ENCODE measurements at regions not wholly inside any gene's neighbourhood (a gene's known extent, or its start where the extent isn't known, plus 50 kb on each side); places are given as distances from the start of the nearest gene placed in this dataset.
"Not testable (repeated sequence)": the region's sequence is repeated elsewhere in the genome, so short reads cannot be mapped to it uniquely, and the experiment has no call there.

GRCh38 chr19:28434794-28435193 is 778.2 kb downstream of the UQCRFS1 start:
- not testable (repeated sequence) for DNase-seq

GRCh38 chr19:28434365-28434764 is 778.6 kb downstream of the UQCRFS1 start:
- DNase-seq = not testable (repeated sequence)

- DNase-seq = not testable (repeated sequence)
Observed at GRCh38 chr19:28433166-28433565, 779.8 kb downstream of the UQCRFS1 start.

GRCh38 chr19:28430214-28430613 is 782.7 kb downstream of the UQCRFS1 start:
- DNase-seq = no peak

DNA sequence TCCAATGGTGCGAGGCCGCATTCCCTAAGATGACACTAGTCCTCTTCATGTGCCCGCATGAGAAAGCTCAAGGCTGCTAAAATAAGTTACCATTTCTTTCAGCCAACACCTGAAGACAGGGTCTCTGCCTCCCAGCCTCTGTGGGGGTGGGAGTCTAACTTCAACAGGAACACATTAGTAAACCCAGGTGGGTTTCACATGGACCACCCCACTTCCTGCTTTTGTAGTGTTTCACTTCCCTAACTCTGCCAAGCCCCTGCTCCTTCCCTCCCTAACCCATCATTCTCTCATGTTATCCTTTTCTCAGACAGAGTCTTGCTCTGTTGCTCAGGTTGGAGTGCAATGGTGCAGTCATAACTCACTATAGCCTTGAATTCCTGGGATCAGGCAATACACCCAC is 783.6 kb downstream of the UQCRFS1 start:
- DNase-seq = no peak

GRCh38 chr19:28428663-28429348 is 784.1 kb downstream of the UQCRFS1 start:
- DNase-seq = no peak

- DNase-seq = no peak
Observed at GRCh38 chr19:28427376-28428083, 785.4 kb downstream of the UQCRFS1 start.

DNA sequence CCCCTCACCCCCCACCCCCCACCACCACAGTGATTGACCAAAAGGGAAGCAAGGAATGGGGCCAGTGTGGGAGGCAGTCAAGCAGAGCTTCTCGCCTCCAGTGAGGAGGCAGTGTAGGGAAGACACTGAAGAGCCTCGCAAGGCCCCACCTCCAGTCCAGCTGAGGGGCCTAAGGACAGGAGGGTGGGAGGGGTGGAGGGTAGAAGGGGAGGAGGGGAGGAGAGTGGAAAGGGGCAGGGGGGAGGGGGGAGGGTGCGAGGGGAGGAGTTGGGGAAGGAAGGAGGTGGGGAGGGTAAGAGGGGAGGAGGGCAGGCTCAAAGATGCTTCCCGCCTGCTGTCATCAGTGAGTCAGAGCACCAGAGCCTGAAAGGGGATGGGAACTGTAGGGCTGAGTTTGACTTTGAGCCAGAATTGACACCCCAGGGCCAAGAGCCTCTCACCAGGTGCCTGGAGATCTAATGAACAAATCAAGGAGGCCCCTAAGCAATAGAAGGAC is 786.2 kb downstream of the UQCRFS1 start:
- DNase-seq = no peak

GRCh38 chr19:28426110-28426729 is 786.7 kb downstream of the UQCRFS1 start:
- no peak for DNase-seq

DNA sequence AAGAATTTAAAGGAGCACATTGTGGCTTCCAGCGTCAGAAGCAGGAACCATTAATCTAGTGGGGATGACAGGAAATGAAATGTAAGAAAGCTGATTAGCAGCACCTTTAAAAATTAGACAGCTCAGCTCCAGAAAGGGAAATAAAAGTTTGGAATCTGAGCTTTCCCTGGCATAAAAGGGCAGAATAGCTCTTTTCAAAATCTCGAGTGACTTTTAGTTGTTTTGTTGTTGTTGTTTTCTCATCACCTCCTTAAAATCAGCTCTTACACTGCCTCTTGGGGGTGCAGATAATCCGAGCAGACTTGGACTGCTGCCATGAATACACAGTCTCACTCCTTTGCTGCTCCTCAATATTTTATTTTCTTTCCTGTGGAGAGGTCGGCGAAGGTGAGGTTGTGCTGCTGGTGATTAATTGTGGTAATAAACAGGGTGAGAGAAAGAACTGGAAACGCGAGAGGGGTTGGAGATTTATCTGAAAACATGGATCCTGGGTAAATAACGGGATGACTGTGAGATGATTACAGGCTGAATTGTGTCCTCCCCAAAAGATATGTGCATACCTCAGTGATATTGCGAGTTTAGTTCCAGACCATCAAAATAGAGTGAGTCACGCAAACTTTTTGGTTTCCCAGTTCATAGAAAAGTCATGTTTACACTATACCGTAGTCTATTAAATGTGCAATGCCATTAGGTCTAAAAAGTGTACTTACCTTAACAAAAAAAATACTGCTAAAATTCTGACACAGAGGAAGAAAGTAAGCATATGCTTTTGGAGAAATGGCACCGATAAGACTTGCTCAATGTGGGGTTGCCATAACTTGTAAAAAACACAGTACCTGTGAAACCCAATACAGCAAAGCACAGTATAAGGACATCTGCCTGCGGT is 787.7 kb downstream of the UQCRFS1 start:
- DNase-seq = peak; percentile 65

GRCh38 chr19:28424662-28425045 is 788.3 kb downstream of the UQCRFS1 start:
- no peak for DNase-seq

GRCh38 chr19:28424077-28424476 is 788.9 kb downstream of the UQCRFS1 start:
- no peak for DNase-seq

DNA sequence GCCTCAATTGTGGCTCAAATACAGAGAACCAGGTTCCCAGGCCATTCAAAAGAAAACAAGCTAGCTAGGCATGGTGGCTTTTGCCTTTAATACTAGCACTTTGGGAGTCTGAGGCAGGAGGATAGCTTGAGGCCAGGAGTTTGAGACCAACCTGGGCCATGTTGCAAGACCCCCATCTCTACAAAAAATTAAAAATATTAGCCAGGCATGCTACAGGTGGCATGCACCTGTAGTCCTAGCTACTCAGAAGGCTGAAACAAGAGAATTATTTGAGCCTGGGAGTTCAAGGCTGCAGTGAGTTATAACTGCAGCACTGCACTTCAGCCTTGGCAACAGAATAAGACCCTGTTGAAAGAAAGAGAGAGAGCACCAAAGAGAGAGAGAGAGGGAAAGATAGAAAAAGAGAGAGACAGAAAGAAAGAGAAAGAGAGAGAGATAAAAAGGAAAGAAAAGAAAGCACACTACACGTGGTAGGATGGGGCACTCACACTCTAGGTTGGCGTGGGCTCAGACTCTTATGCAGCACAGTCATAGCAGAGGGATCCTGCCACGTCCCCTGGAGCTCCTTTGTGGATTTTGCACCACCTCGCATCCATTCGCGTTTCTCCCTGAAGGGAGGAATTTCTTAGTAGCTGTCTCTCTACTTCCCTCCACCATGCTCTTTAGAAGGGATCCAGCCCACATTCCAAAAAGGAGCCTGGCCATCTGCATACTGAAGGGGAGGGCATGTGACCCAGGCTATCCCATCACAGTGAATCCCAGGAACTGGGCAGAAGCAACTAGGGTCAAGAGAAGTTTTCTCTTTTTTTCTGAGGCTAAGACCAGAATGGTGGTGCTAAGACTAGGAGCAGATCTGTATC is 789.9 kb downstream of the UQCRFS1 start:
- no peak for DNase-seq

DNA sequence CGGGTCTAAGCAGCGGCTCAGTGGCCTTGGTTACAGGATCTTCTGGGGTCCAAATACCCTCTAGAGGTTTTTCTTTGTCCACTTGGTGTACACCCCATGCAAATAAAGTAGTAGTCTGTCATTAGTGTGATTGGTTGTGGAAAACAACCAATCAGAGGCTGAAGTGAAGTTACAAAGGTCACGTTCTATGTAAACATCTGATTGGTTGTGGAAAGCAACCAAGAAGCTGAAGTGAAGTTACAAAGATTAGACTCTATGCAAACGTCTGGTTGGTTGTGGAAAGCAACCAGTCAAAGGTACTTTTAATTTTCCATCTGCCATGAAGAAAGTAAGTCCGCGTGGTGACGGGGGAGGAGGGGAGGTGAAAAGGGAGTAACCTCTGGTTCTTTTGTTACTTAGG is 790.9 kb downstream of the UQCRFS1 start:
- no peak for DNase-seq

DNA sequence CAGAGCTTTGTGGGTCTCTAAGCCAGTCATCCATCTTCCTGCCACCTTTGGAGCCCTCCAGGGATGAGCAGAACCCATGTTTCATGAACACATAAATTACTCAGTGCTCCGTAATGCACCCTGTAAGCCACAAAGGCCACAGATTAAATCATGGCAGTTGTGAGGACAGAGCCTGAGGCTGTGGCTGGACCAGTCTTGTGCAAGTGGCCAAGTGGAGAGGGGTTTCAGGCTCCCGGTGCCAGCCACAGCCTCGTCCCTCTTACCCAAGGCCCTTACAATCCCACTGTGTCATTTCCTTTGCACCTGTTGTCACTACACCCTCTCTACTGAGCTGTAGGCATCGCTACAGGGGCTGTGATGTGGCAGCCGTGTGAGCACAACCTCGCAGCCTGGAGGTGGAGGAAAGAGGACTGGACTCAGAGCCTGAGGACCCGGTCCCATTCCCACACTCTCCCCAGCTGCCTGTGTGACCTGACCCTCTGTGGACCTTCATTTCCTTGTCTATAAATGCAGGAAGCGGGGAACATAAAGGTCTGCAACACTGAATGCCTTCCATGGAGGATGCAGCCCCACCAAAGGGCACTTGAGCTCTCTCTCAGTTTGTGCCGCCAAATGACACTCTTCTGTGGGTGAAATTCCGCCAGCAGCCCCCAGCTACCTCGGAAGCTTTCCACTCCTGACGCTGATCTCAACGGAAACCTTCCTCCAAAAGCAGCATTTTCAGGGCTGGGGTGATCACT is 792.0 kb downstream of the UQCRFS1 start:
- no peak for DNase-seq

DNA sequence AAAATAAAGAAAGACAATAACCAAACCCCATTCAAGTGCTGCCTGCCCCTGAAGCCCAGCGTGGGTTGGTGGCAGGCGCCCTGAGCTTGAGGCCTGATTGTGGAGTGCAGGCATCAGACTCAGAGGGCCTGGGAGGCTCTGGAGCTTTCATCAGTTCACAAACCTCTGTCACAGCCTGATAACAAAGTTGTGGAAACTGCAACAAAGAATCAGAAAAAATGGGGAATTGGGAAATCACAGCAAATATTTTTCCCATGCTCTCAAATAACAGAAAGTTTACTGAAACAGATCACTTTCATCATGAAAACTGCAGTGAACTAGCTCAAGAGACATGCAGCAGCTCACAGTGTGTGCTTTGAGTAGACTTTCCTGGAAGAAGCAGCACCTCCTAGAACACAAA is 793.6 kb downstream of the UQCRFS1 start:
- no peak for DNase-seq

DNA sequence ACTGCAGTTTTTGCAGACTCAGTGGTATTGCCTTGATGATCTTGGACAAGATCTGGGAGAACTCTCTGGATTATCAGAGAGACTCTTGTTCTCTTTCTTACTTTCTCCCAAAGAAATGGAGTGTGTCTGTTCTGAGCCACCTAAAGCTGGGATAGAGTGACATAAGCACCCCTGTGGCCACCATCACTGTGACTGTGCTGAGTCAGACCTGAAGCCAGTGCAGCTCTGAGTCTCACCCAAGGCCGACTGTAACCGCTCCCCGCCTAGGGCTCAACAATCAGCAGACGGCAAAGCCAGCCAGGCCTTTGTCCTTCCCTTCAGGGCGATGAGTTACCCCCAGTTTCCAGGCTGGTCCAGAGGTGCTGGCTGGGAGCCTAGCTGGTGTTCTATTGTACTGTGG is 795.6 kb downstream of the UQCRFS1 start:
- DNase-seq = no peak

DNA sequence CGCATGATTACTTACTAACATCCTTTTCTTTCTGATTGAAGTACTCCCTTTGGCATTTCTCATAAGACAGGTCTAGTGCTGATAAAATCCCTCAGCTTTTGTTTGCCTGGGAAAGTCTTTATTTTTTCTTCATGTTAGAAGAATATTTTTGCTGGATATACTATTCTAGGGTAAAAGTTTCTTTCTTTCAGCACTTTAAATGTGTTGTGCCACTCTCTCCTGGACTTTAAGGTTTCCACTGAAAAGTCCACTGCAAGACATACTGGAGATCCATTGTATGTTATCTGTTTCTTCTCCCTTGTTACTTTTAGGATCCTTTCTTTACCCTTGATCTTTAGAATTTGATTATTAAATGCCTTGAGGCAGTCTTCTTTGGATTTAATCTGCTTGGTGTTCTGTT is 796.7 kb downstream of the UQCRFS1 start:
- no peak for DNase-seq

DNA sequence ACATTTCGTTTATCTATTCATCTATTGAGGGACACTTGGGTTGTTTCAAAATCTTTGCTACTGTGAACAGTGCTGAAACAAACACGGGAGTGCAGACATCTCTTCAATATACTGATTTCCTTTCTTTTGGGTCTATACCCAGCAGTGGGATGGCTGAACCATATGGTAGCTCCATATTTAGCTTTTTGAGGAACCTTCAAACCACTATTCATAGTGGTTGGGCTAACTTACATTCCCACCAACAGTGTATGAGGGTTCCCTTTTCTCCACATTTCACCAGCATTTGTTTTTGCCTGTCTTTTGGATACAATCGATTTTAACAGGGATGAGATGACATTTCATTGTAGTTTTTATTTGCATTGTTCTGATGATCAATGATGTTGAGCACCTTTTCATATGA is 798.2 kb downstream of the UQCRFS1 start:
- DNase-seq = no peak

GRCh38 chr19:28409859-28410258 is 803.1 kb downstream of the UQCRFS1 start:
- no peak for DNase-seq

GRCh38 chr19:28406966-28407365 is 806.0 kb downstream of the UQCRFS1 start:
- DNase-seq = no peak
